ENCODE measurements at regions not wholly inside any gene's neighbourhood (a gene's known extent, or its start where the extent isn't known, plus 50 kb on each side); places are given as distances from the start of the nearest gene placed in this dataset.

DNA sequence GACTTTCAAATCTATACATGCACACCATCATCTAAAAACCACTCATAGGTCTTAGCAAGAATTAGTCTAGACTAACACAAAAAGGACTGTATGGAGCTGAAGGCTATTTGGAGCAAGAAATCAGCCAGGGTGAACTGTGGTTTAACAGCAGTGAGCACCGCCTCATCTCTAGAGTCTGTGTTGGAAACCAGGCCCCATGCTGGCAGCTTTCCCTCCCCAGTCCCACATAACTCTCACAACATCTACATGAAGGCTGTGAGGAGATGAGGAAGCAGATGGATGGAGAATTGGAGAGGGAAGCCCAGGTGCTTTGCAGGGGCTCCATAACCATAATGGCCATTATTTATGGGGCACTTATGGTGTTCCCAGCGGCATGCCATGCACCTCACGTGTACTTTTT lies 133.2 kb upstream of the TOPAZ1 start:
- TF ChIP-seq, protein P1, sequence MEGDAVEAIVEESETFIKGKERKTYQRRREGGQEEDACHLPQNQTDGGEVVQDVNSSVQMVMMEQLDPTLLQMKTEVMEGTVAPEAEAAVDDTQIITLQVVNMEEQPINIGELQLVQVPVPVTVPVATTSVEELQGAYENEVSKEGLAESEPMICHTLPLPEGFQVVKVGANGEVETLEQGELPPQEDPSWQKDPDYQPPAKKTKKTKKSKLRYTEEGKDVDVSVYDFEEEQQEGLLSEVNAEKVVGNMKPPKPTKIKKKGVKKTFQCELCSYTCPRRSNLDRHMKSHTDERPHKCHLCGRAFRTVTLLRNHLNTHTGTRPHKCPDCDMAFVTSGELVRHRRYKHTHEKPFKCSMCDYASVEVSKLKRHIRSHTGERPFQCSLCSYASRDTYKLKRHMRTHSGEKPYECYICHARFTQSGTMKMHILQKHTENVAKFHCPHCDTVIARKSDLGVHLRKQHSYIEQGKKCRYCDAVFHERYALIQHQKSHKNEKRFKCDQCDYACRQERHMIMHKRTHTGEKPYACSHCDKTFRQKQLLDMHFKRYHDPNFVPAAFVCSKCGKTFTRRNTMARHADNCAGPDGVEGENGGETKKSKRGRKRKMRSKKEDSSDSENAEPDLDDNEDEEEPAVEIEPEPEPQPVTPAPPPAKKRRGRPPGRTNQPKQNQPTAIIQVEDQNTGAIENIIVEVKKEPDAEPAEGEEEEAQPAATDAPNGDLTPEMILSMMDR (optimal IDR thresholded peaks at IDR 0.05 in 1 of 3, IDR thresholded peaks at IDR 0.05 in 1 of 3, conservative IDR thresholded peaks at IDR 0.05 in 1 of 3; ENCODE audit: extremely low read depth in 1 of 3, insufficient read depth in 2 of 3, low read length in 3 of 3), result no peak
- no peak for TF ChIP-seq EZH2 (IDR thresholded peaks at IDR 0.05; ENCODE audit: low read length)

Data from keratinocyte (primary cell).